ENCODE measurements at regions not wholly inside any gene's neighbourhood (a gene's known extent, or its start where the extent isn't known, plus 50 kb on each side); places are given as distances from the start of the nearest gene placed in this dataset.

GRCh38 chr1:221900678-221901077, 158.8 kb upstream of the DUSP10 start:
- intact Hi-C loops (cut with DNase I; ENCODE audit: low total_unique reads) (no loop called here), in situ Hi-C loops (cut with MboI; ENCODE audit: low sequenced_read_pairs in 4 of 4) (no loop called here)
- no peaks in the 10 kb centered on the region for H3K36me3 ChIP-seq

DNA sequence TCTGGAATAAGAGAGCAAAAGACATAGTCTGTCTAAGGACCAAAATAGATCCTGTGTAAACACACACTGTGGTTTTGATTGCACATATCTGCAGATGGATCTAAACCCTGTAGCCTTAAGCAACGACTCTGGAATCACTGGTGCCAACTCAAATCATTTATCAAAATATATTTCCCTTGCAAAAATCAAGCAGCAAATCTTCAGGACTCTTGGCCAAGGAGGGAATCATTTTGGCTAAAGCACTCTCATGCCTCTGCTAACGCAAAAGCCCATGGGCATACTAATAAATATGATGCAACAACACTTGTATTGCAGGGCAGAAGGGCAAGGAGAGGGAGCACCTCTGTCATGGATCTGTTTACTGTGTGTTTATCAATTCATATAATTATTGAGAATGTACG, 155.4 kb upstream of the DUSP10 start:
- intact Hi-C loops (cut with DNase I; ENCODE audit: low total_unique reads) (no loop called here), in situ Hi-C loops (cut with MboI; ENCODE audit: low sequenced_read_pairs in 4 of 4) (no loop called here)
- H3K4me1 ChIP-seq, result peaks cover 6 to 10% of the 10 kb centered on the region in 2 donors
- H3K4me3 ChIP-seq, result no peak overlapping the region
- TF ChIP-seq CTCF (IDR thresholded peaks at IDR 0.05 in 4 of 5, conservative IDR thresholded peaks at IDR 0.05 in 1 of 5) (no peak), POLR2A (IDR thresholded peaks at IDR 0.05) (no peak)
- no peaks in the 10 kb centered on the region for H3K27me3 ChIP-seq
- H3K27ac ChIP-seq, result peak overlapping the region in 1 of 4 donors; percentile 11
- H3K9me3 ChIP-seq, result no peaks in the 10 kb centered on the region
- peak; percentile 80 to 94 for ATAC-seq
- no peaks in the 10 kb centered on the region for H3K36me3 ChIP-seq
- no peak for DNase-seq

More at GRCh38 chr1:221900678-221901077, 158.8 kb upstream of the DUSP10 start:
- no peak for TF ChIP-seq CTCF (IDR thresholded peaks at IDR 0.05 in 4 of 5, conservative IDR thresholded peaks at IDR 0.05 in 1 of 5)
- no peak for ATAC-seq
- no peak overlapping the region for H3K27ac ChIP-seq
- H3K9me3 ChIP-seq, result no peaks in the 10 kb centered on the region
- peaks cover 6 to 10% of the 10 kb centered on the region in 2 donors for H3K4me1 ChIP-seq
- H3K4me3 ChIP-seq, result no peak overlapping the region
- no peaks in the 10 kb centered on the region for H3K27me3 ChIP-seq
- no peak for DNase-seq

GRCh38 chr1:221892301-221892830, 150.5 kb upstream of the DUSP10 start:
- ATAC-seq (no peak), DNase-seq (no peak)
- Histone ChIP-seq H3K27me3 (no peaks in the 10 kb centered on the region), H3K4me1 (peaks cover 10 to 17% of the 10 kb centered on the region in 2 donors), H3K9me3 (no peaks in the 10 kb centered on the region), H3K36me3 (no peaks in the 10 kb centered on the region), H3K4me3 (no peak overlapping the region), H3K27ac (peak overlapping the region in 1 of 4 donors; percentile 25)
- in situ Hi-C loops (cut with MboI; ENCODE audit: low sequenced_read_pairs in 4 of 4), result no loop called here
- intact Hi-C loops (cut with DNase I; ENCODE audit: low total_unique reads), result no loop called here
- no peak for TF ChIP-seq POLR2A (IDR thresholded peaks at IDR 0.05)
- TF ChIP-seq CTCF (IDR thresholded peaks at IDR 0.05 in 4 of 5, conservative IDR thresholded peaks at IDR 0.05 in 1 of 5), result no peak

- in situ Hi-C loops (cut with MboI; ENCODE audit: low sequenced_read_pairs in 4 of 4) (no loop called here), intact Hi-C loops (cut with DNase I; ENCODE audit: low total_unique reads) (no loop called here)
- peak; percentile 36 to 62 for DNase-seq
- H3K9me3 ChIP-seq, result no peaks in the 10 kb centered on the region
- no peaks in the 10 kb centered on the region for H3K27me3 ChIP-seq
- H3K27ac ChIP-seq, result peak overlapping the region in 2 of 4 donors; percentile 18 to 25
- no peak overlapping the region for H3K4me3 ChIP-seq
- no peaks in the 10 kb centered on the region for H3K36me3 ChIP-seq
- H3K4me1 ChIP-seq, result peaks cover 11 to 17% of the 10 kb centered on the region in 2 donors
- peak; percentile 44 to 53 for ATAC-seq
- no peak for TF ChIP-seq CTCF (IDR thresholded peaks at IDR 0.05 in 4 of 5, conservative IDR thresholded peaks at IDR 0.05 in 1 of 5)
- TF ChIP-seq POLR2A (IDR thresholded peaks at IDR 0.05), result no peak
These were observed 149.8 kb upstream of the DUSP10 start for GRCh38 chr1:221891708-221892107.

DNA sequence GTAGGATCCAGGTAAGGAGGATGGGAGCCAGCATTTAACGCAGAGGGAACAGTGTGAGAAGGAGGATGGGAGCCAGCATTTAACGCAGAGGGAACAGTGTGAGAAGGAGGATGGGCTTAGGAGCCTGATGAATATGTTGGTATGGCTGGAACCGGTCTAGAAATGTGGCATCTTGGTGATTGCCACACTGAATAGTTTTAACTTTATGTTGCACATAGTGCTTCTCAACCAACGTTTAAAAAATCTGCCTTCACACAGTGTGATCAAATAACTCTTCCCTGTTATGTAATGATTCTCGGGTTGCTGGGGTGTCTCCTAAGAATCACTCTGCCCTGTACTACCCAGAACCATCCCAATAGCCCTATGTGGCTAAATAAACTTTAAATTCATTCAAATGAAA, 146.9 kb upstream of the DUSP10 start:
- Histone ChIP-seq H3K27ac (no peak overlapping the region), H3K9me3 (no peaks in the 10 kb centered on the region), H3K36me3 (no peaks in the 10 kb centered on the region), H3K27me3 (no peaks in the 10 kb centered on the region), H3K4me3 (no peak overlapping the region), H3K4me1 (peaks cover 22 to 23% of the 10 kb centered on the region in 2 donors)
- intact Hi-C loops (cut with DNase I; ENCODE audit: low total_unique reads) (loop anchor here (5.0 to 10.0 kb wide), 4 partner anchors 42 to 324 kb away; partner anchors contain the start of gene DUSP10), in situ Hi-C loops (cut with MboI; ENCODE audit: low sequenced_read_pairs in 4 of 4) (no loop called here)
- ATAC-seq, result no peak
- DNase-seq, result no peak
- no peak for TF ChIP-seq CTCF (IDR thresholded peaks at IDR 0.05 in 4 of 5, conservative IDR thresholded peaks at IDR 0.05 in 1 of 5)
- no peak for TF ChIP-seq POLR2A (IDR thresholded peaks at IDR 0.05)
